HG02678 (cell line): ENCODE measurements at regions not wholly inside any gene's neighbourhood (a gene's known extent, or its start where the extent isn't known, plus 50 kb on each side); places are given as distances from the start of the nearest gene placed in this dataset.
A peak's percentile ranks its signal among the peaks of the same experiment; 100 is the strongest.

Experiments
- ATAC-seq: cut with Tn5 transposase; IDR thresholded peaks from one replicate; pipeline ENCODE4 v1.9.1; 2021; ENCODE audit warnings: mild to moderate bottlenecking, moderate library complexity; ENCODE audit not compliant: unreplicated experiment

DNA sequence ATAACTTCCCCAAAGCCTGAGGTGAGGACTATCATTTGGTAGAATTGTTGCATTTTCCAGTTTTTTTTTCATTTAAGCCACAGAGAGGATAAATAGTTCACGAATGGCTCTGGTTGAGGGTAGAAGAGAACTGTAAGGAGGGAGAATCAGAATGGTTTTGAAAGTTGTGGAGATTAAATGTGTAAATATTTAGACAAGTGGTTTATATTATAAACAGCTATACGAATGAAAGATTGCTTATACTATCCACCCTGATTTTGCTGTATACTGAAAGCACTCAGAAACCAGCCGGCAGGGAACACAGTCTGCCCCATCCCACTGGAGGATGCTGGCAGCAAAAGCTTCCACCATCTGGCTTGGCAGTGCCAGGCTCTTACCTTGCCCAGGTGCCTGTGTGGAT is 341.1 kb downstream of the RAPGEF2 start:
- ATAC-seq, result no peak

DNA sequence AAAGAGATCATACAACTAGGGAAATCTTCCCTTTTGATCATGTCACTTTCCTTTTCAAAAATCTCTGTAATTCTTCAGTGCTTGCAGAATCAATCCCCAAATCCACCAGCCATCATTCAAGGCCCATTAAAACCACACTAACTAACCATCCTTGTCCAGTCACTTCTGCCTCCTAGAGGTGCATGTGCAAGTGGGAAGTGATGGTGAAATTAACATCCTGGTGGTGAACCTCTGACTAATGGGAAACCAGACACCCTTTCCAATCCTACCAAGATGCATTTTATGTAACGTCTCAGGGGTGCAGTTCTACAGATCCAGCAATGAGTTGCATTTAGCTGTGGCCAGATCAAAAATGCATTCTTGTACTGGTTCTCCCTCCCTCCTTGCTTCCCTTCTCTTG is 341.8 kb downstream of the RAPGEF2 start:
- ATAC-seq, result no peak

DNA sequence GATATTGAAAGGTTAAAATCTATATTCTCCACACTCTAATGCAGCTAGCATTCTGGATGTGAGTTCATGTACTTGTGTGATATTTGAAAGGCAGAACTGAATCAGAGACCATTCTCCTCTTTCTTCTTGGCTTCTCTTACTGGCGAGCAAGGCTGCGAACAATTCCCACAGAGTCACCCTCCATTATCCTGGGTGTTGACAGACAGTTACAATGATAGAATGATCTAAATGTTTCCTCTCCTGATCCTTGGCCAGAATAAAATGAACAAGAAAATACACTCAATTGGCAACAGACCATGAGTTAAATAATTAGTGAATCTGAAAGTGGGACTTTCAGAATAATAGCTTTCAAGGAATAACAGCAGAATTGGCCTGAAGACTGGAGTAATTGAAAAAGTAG is 342.8 kb downstream of the RAPGEF2 start:
- no peak for ATAC-seq

DNA sequence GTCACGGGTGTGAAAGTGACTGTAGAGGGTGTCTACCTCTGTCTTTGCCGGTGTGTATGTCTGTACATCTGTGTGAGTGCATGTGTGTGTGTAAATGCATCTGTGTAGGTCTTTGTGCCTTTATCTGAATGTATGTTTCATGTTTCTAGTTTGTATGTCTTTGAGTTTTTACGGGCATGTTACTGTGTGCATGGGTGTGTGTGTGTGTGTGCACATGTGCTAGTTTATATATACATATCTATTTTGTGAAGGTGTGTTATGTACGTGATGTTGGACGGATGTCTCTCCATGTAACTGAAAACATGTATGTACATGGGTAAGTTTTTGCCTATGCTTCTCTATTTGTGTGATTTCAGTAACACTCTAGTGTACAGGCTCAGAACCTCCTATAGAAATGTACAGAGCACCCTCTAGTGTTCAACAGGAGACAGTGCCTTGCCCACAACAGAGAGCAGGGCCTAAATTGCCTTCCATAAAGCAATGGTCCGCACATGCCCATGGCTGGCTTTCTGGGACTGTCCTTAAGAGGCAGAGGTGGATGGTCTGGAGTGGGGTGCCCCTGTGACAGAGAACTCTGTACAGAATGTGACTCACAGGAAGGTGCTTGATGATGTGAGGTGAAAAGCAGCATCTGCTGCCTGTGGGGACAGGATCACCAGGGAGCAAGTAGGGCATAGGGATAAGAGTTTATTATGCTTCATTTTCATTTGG is 343.5 kb downstream of the RAPGEF2 start:
- peak; percentile 99 for ATAC-seq

DNA sequence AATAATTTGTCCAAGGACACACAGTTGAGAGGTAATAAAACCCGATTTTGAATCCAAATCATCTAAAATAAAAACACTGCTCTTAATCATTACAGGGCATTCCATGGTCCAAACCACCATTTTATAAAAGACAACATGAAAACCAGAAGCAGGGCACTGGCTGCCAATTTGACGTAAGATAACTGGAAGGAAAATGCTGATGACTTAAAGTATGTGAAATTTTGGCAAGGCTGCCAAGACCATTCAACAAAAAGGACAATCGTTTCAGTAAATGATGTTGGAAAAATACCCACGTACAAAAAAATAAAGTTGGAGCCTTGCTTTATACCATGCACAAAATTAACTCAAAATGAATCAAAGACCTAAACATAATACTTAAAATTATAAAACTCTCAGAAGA is 344.4 kb downstream of the RAPGEF2 start:
- no peak for ATAC-seq

DNA sequence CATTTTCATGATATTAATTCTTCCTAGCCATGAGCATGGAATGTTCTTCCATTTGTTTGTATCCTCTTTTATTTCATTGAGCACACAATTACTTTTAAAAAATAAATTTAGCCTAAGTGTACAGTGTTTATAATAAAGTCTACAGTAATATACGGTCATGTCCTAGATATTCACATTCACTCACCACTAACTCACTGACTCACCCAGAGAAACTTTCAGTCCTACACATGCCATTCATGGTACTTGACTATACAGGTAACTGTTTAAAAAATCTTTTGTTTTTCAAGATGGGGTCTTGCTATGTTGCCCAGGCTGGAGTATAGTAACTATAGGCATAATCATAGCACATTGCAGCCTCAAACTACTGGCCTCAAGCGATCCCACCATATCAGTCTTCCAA is 348.1 kb downstream of the RAPGEF2 start:
- no peak for ATAC-seq

DNA sequence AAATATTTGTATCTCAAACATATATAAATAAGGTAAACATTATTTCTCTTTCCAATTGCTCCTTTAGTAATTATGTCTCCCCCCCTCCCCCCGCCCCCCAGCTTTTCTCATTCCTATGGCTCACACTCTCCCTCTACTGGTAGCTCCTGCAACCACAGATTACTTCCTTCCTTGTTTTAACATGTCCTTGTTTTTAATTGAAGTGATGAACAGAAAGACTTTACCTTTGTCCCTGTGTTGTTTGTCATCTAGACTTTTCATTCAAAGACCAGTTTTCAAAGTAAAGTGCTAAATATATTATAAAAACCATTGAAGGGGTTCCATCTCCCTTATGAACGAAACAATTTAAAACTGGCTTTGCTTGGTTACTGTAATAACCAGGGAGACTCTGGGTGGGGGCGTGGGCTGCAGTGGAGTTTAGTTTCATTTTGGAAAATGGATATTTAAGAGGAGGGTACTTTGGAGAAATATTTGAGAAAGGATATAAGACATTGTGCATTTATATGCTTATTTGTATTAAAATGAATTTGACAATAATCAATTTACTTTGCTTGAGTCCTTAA is 352.9 kb downstream of the RAPGEF2 start:
- peak; percentile 64 for ATAC-seq

DNA sequence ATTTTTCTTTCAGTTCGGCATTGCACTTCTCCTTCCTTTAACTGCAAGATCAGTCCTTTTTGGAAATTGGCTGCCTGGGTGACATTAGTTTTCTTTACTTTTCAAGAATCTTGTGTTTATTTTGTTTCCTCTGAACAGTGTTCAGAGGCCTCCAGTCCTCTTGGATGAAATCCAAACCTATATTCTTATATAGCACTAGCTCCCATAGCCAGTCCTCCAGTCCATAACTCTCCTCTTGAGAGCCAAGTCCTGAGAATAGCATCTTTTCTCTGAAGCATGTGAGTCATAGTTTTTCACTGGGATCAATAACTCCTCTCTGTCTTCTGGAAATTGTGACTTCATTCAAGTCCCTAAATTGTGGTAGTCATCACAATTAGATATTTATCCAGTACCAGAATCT is 357.5 kb downstream of the RAPGEF2 start:
- no peak for ATAC-seq

DNA sequence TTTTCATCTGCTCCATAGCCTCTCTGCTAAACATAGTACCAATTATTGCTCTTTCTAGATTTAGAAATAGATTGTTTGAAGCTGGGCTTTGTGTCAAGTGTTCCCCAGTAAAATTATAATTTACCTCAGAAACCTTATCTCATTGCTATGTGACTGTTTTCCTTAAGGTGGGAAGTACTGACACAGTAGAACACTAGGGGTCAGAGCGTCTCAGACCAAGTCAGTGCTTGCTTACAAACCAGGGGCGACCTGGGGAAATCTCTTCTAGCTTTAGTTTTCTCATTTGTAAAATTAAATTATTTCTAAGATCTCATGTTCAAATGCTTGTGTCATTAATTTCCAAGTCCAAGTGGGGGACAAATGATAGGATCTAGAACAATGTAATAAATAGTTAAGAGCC is 360.4 kb downstream of the RAPGEF2 start:
- no peak for ATAC-seq

DNA sequence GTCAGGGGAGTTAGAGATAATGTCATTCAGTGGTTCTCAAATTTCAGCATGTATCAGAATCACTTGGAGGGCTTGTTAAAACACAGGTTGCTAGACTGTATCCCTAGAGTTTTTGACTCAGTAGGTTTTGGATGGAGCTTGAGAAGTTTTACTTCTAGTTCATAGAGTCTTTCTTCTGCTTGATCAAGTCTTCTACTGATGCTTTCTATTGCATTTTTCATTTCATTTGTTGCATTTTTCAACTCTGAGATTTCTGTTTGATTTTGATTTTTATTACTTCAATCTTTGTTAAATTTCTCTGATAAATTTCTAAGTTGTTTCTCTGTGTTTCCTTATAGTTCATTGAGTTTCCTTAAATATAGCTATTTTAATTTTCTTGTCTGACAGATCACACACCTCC is 361.4 kb downstream of the RAPGEF2 start:
- no peak for ATAC-seq

DNA sequence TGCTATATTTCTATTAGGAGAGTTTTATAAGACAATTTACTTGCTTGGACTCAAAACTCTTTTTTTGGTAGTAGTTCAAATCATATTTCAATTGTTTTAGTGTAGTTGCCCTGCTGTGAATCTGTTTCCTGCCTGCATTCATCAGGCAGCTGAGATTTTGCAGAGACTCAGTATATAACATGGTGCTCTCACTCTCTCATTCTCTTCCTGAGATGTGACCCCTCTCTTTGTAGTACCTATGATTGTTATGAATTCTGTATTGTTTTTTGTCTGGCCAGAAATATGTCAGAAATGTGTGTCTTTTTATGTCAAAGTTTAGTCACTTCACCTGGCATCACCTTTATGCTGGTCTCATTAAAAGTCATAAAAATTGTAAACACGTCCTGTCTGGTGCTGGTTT is 374.0 kb downstream of the RAPGEF2 start:
- ATAC-seq, result no peak

DNA sequence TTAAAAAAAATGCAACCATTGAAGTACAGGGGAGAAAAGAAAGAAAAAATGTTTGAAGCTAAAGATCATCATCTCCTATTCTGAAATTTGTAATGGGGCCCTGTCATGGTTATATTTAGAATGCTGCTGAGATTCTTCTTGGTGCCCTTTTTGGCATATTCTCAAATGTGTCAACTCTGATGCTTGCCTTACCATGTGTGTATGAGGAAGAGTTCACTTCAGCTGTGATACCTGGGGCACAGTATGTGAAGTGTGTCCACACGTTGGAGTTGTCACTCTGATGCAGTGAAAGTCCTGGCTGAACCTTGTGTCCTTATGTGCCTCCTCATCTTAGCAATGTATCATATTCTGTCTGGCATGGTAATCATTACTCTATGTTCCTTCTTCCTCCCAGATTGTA is 377.9 kb downstream of the RAPGEF2 start:
- ATAC-seq, result no peak

DNA sequence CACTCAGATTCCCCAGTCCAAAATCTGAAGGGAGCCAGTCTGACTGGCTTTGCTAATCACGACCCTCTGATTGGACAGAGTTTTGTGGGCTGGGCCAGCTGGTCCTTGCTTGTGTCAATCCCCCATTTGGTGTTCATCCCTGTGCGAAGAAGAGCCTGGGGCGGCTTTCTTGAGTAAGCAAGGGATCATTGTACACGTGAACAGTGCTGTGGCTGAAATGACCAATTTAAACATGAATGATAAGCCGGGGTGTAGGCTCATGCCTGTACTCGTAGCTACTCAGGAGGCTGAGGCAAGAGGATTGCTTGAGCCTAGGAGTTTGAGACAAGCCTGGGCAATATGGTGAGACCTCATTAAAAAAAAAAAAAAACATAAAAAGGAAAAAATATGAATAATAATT is 379.1 kb downstream of the RAPGEF2 start:
- no peak for ATAC-seq

DNA sequence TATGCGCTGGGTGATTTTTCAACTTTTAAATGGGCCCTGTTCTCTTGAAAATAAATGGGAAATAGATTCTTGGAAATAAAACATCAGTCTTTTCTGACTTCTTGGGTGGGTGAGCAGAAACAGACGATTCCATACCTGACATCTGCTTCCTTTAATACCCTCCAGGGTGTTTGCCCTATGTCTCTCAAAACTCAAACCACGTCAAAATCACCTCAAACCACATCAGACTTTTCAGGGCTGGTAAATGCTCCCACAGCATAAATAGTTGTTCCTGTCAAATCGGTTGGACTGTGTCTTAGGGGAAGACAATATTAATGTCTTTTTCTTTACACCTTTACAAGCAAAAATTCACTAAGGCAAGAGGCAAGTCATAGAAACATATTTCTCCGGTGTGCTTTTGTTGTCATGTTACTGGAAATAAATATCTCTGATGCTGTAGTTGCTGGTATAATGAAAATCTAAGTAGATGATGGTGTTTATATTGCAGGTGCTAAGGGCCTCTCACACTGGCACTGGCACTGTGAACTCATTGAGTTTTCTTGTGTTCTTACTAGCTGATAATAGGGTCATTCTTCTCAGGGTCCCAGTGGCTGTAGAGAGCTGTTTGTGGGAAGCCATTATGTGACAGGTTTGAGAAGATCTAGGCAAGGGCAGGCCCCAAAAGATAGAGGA is 380.4 kb downstream of the RAPGEF2 start:
- ATAC-seq, result no peak

DNA sequence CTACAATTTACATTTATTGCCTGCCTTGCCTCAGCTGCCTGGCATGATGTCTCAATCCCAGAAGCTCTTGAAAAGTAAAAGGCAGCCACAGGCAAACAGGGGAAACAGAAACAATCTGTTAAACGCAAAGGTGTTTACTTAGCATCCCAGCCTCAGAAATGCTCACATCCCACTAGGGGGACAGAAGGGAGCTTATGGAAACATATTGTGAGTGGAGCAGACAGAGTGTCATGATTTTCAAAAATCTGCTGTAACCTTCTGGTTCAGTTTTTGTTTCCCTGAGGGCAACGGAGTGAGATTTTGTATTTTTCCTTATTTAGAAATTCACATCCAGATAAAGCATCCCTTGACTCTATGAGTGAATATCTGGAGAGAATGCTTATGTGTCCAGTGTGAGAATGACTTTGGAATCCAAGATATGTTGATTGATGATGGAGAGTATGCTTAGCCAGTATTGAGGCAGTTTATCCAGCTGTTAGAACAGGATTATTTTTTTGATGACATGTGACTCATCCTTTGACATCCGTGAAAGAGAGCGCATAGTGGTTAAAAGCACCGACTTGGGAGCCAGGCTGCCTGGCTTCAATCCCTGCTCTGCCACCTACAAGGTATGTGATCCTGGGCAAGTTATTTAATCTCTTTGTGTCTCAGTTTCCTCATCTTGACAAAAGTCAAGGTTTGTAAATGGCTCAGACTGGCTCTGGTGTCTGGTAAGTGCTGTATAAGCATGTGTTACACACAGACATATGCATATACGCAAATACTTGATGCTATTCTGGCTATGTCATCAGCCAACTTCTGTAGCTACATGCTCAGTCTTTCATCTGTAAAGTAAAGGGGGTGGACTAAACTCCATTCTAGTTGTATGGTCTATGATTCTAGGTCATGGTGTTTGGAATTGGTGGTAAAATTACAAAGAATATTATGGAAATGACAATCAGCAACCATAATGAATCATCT is 381.2 kb downstream of the RAPGEF2 start:
- ATAC-seq, result no peak

DNA sequence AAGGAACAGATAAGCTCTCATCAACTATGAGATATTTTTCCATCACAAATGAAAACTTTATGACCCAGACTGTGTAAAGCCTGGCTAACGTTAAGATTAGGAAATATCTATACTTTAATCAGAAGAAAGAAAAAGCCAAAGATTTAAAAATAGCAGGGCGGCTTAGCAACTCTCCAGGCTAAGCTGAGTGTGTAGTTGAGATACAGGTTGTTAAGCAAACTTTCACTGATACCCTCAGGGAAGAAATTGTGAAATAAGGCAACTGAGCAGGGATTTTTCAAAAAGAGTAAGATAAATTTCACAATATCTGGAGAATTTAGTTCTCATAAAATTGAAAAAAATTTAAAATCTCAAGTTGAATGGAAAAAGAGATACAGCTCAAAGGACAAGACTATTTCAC is 382.0 kb downstream of the RAPGEF2 start:
- ATAC-seq, result no peak

DNA sequence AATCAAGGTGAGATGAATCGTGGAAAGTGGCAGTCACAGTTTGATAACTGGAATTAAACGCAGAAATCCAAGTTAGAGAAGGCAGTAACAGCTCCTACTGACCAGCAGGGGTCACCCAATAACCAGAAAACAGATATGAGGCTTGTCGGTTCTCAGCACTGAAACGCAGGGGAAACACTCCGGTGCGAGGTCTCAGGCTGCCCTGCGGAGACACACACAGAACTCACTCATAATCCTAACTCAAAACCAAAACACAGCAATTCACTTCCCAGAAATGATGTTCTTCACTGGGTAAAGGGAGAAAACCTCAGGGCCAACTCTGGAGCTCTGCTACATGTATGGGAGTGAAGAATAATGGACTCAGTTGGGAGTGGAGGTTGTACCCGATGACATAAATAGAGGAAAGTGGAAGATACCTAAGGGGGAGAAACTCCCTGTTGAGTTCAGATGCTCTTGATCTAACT is 384.4 kb downstream of the RAPGEF2 start:
- peak; percentile 97 for ATAC-seq

DNA sequence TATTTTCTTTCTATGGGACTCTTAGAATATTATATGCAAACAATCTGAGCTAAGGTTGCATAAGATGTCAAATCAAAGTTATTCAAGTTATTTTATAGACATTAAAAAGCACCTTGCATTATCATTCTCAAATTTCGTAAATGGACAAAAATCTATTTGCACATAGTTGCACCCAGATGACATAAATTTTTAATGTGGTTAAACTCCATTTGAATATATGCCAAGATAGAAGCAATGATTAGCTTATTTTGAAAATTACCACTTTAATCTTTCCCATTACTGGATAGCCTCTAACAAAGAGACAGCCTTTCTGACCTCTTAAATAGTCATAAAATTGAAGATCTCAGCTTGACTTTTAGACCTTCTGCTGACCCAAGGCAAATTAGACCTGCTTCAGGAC is 386.8 kb downstream of the RAPGEF2 start:
- ATAC-seq, result no peak

DNA sequence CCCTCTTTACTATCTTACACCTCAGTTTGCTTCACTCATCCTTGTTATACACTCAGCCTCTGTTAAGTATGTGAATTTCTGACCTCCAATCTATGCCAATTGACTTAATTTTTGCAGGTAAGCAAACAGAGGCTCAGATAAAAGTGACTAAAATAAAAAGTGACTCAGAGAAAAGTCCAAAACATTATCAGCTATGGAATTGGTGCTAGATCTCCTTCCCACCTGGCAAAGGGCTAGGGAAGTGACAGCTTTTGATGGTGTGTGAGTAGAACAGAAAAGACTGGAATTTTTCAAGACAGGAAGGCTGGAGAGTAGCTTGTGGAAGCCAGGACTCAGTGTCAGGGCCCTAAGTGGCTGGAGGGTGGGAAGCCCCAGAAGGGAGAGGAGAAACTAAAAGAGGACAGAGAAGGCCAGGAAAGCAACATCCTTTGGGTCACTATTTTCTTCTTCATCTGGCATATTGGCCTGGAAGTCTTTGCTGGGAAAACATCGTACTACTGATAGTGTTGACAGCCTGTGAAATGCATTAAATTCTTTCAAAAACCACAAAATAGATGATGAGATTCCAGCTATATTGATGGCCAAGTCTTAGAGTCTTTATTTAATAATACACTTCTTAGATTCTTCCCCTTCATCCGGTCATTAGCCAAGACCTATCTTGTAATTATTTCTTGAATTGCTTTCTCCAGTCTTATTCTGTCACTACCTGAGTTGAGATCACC is 392.8 kb downstream of the RAPGEF2 start:
- no peak for ATAC-seq

DNA sequence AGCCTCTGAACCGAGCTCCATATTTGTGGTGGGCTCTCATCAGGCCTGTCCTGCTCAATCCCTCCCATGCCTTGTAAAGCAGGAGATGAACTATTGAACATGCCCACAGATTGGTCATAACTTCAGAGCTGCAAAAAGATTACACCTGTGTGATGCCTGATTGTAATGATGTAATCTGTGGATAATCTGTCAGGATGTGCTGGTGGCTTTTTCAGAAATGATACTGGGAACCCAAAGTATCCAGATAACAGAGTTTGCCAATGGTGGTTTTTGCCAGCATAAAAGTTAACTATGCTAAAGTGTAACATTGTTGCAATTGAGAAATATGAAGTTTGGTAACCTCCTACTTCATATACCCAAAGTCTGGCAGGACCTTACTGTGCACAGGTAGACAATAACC is 393.4 kb downstream of the RAPGEF2 start:
- ATAC-seq, result no peak

DNA sequence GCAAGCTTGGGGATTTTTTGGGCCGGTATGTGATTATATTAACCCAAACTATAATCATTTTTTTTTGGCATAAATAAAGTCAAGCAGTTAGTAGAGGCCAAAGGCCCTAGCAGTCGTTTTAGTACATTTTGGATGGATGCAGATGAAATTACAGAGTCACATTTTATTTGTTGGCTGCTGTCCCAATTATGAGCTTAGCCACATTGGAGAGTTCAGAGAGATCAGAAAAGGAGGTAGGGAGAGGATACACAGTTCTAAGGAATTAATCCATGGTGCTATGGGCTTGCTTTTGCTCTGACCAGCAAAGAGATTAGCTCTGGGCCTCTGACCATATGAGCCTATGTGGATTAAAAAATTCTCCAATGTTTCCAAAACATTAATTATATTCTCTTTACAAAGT is 395.1 kb downstream of the RAPGEF2 start:
- ATAC-seq, result no peak
